ENCODE measurements at regions not wholly inside any gene's neighbourhood (a gene's known extent, or its start where the extent isn't known, plus 50 kb on each side); places are given as distances from the start of the nearest gene placed in this dataset.
"Not testable (repeated sequence)": the region's sequence is repeated elsewhere in the genome, so short reads cannot be mapped to it uniquely, and the experiment has no call there.

DNA sequence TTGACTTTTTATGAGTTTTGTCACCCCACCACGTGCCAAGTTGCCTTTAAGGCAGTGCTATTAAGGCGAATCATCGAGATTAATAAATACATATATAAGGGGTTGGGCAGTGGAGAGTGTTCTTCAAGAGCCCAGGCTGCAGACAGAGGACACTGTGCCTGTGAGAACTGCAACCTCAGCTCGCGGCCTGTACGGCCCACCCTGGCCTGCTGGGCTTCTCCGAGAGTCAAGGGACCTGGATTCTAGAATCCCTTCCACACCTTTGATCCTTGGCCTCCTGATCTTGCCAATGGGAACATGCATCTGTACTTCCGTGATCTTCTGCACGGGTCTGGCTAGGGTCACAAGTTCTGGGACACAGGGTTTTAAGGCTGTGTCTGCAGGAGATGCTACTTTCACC lies 54.5 kb downstream of the IRX5 start:
- no peak for DNase-seq (ENCODE audit: low read depth)
- H3K36me3 ChIP-seq (ENCODE audit: control insufficient read depth, insufficient read depth, low read length) = no peaks in the 10 kb centered on the region
- no peak overlapping the region for H3K4me3 ChIP-seq (ENCODE audit: low read depth, low read length)
- POLR2A ChIA-PET = no interaction called here
- TF ChIP-seq, protein P1, sequence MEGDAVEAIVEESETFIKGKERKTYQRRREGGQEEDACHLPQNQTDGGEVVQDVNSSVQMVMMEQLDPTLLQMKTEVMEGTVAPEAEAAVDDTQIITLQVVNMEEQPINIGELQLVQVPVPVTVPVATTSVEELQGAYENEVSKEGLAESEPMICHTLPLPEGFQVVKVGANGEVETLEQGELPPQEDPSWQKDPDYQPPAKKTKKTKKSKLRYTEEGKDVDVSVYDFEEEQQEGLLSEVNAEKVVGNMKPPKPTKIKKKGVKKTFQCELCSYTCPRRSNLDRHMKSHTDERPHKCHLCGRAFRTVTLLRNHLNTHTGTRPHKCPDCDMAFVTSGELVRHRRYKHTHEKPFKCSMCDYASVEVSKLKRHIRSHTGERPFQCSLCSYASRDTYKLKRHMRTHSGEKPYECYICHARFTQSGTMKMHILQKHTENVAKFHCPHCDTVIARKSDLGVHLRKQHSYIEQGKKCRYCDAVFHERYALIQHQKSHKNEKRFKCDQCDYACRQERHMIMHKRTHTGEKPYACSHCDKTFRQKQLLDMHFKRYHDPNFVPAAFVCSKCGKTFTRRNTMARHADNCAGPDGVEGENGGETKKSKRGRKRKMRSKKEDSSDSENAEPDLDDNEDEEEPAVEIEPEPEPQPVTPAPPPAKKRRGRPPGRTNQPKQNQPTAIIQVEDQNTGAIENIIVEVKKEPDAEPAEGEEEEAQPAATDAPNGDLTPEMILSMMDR (IDR thresholded peaks at IDR 0.05; ENCODE audit: insufficient read depth, low read depth, low read length) = no peak
- no peaks in the 10 kb centered on the region for H3K27me3 ChIP-seq (ENCODE audit: control insufficient read depth, insufficient read depth, low read length)
- CTCF ChIA-PET = no interaction called here

DNA sequence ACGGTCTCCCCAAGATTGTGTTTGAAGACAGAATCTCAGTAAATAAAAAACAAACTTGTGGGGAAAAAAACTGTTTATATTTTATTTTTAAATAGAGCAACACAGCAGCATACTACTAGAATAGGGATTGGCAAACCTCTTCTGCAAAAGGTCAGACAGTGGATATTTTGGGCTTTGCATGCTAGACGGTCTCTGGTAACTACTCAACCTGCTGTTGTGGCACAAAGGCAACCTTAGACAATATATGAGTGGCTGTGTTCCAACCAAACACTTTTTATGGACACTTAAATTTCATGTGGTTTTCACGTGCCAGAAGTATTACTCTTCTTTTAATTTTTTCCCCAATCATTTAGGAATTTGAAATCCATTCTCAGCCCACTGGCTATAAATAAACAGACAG lies 55.0 kb downstream of the IRX5 start:
- Histone ChIP-seq H3K27me3 (ENCODE audit: control insufficient read depth, insufficient read depth, low read length) (no peaks in the 10 kb centered on the region), H3K4me3 (ENCODE audit: low read depth, low read length) (no peak overlapping the region), H3K36me3 (ENCODE audit: control insufficient read depth, insufficient read depth, low read length) (no peaks in the 10 kb centered on the region)
- TF ChIP-seq, protein P1 (IDR thresholded peaks at IDR 0.05; ENCODE audit: insufficient read depth, low read depth, low read length) = no peak
- ChIA-PET POLR2A (no interaction called here), CTCF (no interaction called here)
- DNase-seq (ENCODE audit: low read depth) = no peak

DNA sequence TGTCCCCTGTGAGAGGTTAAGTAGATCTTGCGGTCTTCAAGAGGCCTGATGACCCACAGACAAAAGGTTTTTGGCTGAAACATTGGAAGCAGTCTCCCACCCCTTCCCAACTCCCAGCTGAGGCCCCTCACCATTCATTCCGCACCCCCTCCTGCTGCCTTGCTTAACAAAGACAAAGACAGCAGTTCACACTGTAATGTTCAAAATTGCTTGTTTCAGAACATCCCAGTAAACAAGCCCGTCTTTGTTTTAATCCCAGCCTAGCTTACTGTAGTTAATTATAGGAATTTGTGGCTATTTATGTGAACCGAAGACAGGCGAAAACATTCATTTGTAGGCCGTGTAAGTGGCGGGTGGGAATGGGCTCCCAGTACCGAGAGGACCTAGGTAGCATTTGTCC lies 55.7 kb downstream of the IRX5 start:
- H3K27me3 ChIP-seq (ENCODE audit: control insufficient read depth, insufficient read depth, low read length) = no peaks in the 10 kb centered on the region
- no peak for DNase-seq (ENCODE audit: low read depth)
- no peak overlapping the region for H3K4me3 ChIP-seq (ENCODE audit: low read depth, low read length)
- CTCF ChIA-PET = no interaction called here
- TF ChIP-seq, protein P1 (IDR thresholded peaks at IDR 0.05; ENCODE audit: insufficient read depth, low read depth, low read length) = no peak
- H3K36me3 ChIP-seq (ENCODE audit: control insufficient read depth, insufficient read depth, low read length) = no peaks in the 10 kb centered on the region
- POLR2A ChIA-PET = no interaction called here

DNA sequence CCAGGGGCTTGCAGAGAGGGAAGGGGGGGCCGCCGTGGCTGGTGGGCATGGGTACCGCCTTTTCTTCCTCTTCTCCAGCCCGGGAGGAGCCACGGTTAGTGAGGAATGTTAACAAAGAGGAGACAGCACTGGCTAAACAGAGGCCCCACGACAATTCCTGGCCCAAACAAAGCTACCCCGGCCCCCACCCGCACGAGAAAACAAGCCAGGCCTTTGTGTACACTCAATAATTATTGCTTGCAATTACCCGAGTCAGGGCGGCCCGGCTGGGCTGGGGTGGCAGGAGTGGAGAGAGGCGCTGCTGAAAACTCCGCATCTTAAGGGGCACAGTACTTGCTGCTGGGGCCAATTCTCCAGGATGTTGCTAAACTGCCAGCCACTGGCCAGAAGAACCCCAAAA lies 56.4 kb downstream of the IRX5 start:
- TF ChIP-seq, protein P1 (IDR thresholded peaks at IDR 0.05; ENCODE audit: insufficient read depth, low read depth, low read length) = no peak
- Histone ChIP-seq H3K4me3 (ENCODE audit: low read depth, low read length) (no peak overlapping the region), H3K36me3 (ENCODE audit: control insufficient read depth, insufficient read depth, low read length) (no peaks in the 10 kb centered on the region), H3K27me3 (ENCODE audit: control insufficient read depth, insufficient read depth, low read length) (no peaks in the 10 kb centered on the region)
- POLR2A ChIA-PET = no interaction called here
- CTCF ChIA-PET = interaction anchor here (1.6 kb wide), 1 partner anchor 11 kb away, joined by 5 read pairs; no protein-coding TSS in a partner anchor
- no peak for DNase-seq (ENCODE audit: low read depth)

DNA sequence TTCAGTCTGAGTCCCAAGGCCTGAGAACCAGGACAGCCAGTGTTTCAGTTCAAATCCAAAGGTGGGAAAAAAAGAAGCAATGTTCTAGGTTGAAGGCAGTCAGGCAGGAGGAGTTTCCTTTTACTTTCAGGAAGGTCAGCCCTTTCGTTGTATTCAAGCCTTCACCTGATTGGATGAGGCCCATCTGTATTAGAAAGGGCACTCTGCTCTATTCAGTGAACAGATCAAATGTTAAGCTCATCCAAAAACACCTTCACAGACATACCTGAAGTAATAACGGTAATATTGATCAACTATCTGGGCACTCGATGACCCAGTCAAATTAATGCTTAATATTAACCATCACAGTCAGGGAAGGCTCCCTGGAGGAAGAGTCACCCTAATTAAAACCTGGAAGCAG lies 60.9 kb downstream of the IRX5 start:
- ChIA-PET POLR2A (no interaction called here), CTCF (no interaction called here)
- H3K27me3 ChIP-seq (ENCODE audit: control insufficient read depth, insufficient read depth, low read length) = no peaks in the 10 kb centered on the region
- no peaks in the 10 kb centered on the region for H3K36me3 ChIP-seq (ENCODE audit: control insufficient read depth, insufficient read depth, low read length)
- no peak for DNase-seq (ENCODE audit: low read depth)
- no peak overlapping the region for H3K4me3 ChIP-seq (ENCODE audit: low read depth, low read length)
- TF ChIP-seq, protein P1 (IDR thresholded peaks at IDR 0.05; ENCODE audit: insufficient read depth, low read depth, low read length) = no peak

DNA sequence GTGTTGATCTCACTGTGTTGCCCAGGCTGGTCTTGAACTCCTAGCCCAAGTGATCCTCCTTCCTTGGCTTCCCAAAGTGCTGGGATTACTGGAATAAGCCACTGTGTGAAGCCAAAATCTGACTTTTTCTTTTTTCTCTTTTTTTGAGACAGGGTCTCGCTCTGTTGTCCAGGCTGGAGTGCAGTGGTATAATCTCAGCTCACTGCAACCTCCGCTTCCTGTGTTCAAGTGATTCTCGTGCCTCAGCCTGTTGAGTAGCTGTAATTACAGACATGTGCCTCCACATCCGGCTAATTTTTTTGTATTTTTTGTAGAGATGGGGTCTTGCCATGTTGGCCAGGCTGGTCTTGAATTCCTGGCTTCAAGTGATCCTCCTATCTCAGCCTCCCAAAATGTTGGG lies 61.3 kb downstream of the IRX5 start:
- CTCF ChIA-PET = interaction anchor here (0.5 kb wide), 1 partner anchor 781 kb away, joined by 3 read pairs; no protein-coding TSS in a partner anchor
- H3K36me3 ChIP-seq (ENCODE audit: control insufficient read depth, insufficient read depth, low read length); POLR2A ChIA-PET; H3K27me3 ChIP-seq (ENCODE audit: control insufficient read depth, insufficient read depth, low read length); H3K4me3 ChIP-seq (ENCODE audit: low read depth, low read length); DNase-seq (ENCODE audit: low read depth): not testable (repeated sequence)

All from BJ (cell line).